GM21360 (cell line): ENCODE measurements at regions not wholly inside any gene's neighbourhood (a gene's known extent, or its start where the extent isn't known, plus 50 kb on each side); places are given as distances from the start of the nearest gene placed in this dataset.

Experiments
- ATAC-seq: cut with Tn5 transposase; IDR thresholded peaks from one replicate; pipeline ENCODE4 v1.9.1; 2021; ENCODE audit warnings: mild to moderate bottlenecking, moderate library complexity; ENCODE audit not compliant: unreplicated experiment

- no peak for ATAC-seq
These were observed 370.2 kb upstream of the E2F7 start for GRCh38 chr12:77435446-77436091.

GRCh38 chr12:77433799-77434198 is 368.4 kb upstream of the E2F7 start:
- no peak for ATAC-seq

- no peak for ATAC-seq
These were observed 364.1 kb upstream of the E2F7 start for GRCh38 chr12:77429426-77429825.

- no peak for ATAC-seq
These were observed 355.8 kb upstream of the E2F7 start for GRCh38 chr12:77421152-77421551.

GRCh38 chr12:77409551-77409950 is 344.2 kb upstream of the E2F7 start:
- no peak for ATAC-seq

- ATAC-seq = no peak
These were observed 342.6 kb upstream of the E2F7 start for GRCh38 chr12:77407931-77408330.

GRCh38 chr12:77406219-77406905 is 341.0 kb upstream of the E2F7 start:
- no peak for ATAC-seq

- ATAC-seq = no peak
These were observed 337.3 kb upstream of the E2F7 start for GRCh38 chr12:77402716-77403115.

GRCh38 chr12:77401770-77402081 is 336.4 kb upstream of the E2F7 start:
- ATAC-seq = no peak

GRCh38 chr12:77401064-77401769 is 335.8 kb upstream of the E2F7 start:
- ATAC-seq = no peak

- ATAC-seq = no peak
These were observed 327.2 kb upstream of the E2F7 start for GRCh38 chr12:77392467-77393088.

GRCh38 chr12:77388445-77389265 is 323.3 kb upstream of the E2F7 start:
- ATAC-seq = no peak

- no peak for ATAC-seq
These were observed 322.3 kb upstream of the E2F7 start for GRCh38 chr12:77387671-77388070.

GRCh38 chr12:77387214-77387613 is 321.8 kb upstream of the E2F7 start:
- no peak for ATAC-seq

GRCh38 chr12:77384941-77385340 is 319.6 kb upstream of the E2F7 start:
- ATAC-seq = no peak

GRCh38 chr12:77382096-77382742 is 316.9 kb upstream of the E2F7 start:
- no peak for ATAC-seq

GRCh38 chr12:77377622-77378021 is 312.3 kb upstream of the E2F7 start:
- no peak for ATAC-seq

GRCh38 chr12:77377116-77377515 is 311.7 kb upstream of the E2F7 start:
- ATAC-seq = no peak

- ATAC-seq = no peak
These were observed 309.3 kb upstream of the E2F7 start for GRCh38 chr12:77374673-77375072.

- no peak for ATAC-seq
These were observed 307.1 kb upstream of the E2F7 start for GRCh38 chr12:77372494-77372893.

- no peak for ATAC-seq
These were observed 306.7 kb upstream of the E2F7 start for GRCh38 chr12:77372026-77372425.
